SK-N-SH (cell line): ENCODE measurements at regions not wholly inside any gene's neighbourhood (a gene's known extent, or its start where the extent isn't known, plus 50 kb on each side); places are given as distances from the start of the nearest gene placed in this dataset.

Source experiments
- EP300 ChIP-seq, 2 experiments: IDR thresholded peaks; 2 replicates each; pipeline versions ENCODE4 v1.4.0 to v1.6.1; 2012; ENCODE audit warnings: borderline replicate concordance in 1 of 2, low read depth in 1 of 2, low read length in 1 of 2
- FOXJ3 ChIP-seq: sonication (generic); formaldehyde crosslinking; IDR thresholded peaks from 2 replicates; pipeline ENCODE4 v1.5.1; 2020; ENCODE audit warnings: mild to moderate bottlenecking, missing genetic modification reagents
- JUND ChIP-seq: IDR thresholded peaks from 2 replicates; pipeline ENCODE4 v1.4.0; 2012
- NRF1 ChIP-seq: IDR thresholded peaks from 2 replicates; pipeline ENCODE4 v1.6.1; 2012; ENCODE audit warnings: low read depth, mild to moderate bottlenecking, low read length
- TEAD4 ChIP-seq: IDR thresholded peaks from 2 replicates; pipeline ENCODE4 v1.4.0; 2012; ENCODE audit warnings: mild to moderate bottlenecking, borderline replicate concordance; ENCODE audit not compliant: insufficient read depth
- YY1 ChIP-seq: IDR thresholded peaks from 2 replicates; pipeline ENCODE4 v1.4.0; 2012; ENCODE audit warnings: low read depth, mild to moderate bottlenecking
- TF ChIP-seq, protein P1 (sequence below): fragments of 200-600 bp; sonication (generic); IDR thresholded peaks from 2 replicates; pipeline ENCODE4 v1.6.1; 2017; ENCODE audit warnings: antibody characterized with exemption, mild to moderate bottlenecking, moderate library complexity
- TF ChIP-seq, protein P2 (sequence below): fragments of 150-350 bp; IDR thresholded peaks from 2 replicates; pipeline ENCODE4 v1.6.1; 2017; ENCODE audit warnings: antibody characterized with exemption, low read length, low read depth, borderline replicate concordance

DNA sequence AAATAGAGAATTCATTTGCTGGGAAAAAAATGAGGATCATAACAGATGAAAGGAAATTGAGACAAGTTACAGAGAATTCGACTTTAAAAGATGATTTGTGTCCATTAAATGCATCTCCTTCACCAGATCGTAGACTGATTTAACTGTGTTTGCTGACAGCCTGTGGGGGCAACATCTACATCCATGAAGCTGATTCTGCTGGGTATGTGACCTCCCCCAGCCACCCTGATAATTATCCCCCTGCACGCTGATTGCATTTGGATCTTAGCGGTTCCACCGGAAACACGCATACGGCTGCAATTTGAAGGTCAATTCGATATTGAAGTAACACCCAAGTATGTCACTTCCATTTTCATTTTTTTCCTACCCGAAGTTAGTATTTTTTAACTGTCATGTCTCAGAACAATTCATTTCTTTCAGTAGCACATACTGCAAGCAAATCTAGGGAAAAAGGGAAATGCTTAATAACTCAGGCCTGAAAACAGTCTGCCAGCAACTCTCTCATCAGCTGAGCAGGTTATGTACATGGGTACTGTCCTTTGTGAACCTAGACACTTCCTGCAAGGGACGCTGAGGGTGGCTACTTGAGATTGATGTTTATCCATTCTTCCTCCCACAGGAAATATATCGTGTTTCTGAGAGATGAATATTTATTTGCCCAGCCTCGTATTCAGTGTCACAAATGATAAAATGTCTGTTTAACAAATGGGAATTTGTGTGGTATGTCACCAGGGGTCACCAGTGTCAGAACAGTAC lies 134.9 kb downstream of the ZNF22 start:
- TF ChIP-seq, protein P1, sequence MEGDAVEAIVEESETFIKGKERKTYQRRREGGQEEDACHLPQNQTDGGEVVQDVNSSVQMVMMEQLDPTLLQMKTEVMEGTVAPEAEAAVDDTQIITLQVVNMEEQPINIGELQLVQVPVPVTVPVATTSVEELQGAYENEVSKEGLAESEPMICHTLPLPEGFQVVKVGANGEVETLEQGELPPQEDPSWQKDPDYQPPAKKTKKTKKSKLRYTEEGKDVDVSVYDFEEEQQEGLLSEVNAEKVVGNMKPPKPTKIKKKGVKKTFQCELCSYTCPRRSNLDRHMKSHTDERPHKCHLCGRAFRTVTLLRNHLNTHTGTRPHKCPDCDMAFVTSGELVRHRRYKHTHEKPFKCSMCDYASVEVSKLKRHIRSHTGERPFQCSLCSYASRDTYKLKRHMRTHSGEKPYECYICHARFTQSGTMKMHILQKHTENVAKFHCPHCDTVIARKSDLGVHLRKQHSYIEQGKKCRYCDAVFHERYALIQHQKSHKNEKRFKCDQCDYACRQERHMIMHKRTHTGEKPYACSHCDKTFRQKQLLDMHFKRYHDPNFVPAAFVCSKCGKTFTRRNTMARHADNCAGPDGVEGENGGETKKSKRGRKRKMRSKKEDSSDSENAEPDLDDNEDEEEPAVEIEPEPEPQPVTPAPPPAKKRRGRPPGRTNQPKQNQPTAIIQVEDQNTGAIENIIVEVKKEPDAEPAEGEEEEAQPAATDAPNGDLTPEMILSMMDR: no peak
- no peak for TF ChIP-seq JUND
- no peak for TF ChIP-seq YY1
- no peak for TF ChIP-seq NRF1
- no peak for TF ChIP-seq TEAD4
- TF ChIP-seq, protein P2, sequence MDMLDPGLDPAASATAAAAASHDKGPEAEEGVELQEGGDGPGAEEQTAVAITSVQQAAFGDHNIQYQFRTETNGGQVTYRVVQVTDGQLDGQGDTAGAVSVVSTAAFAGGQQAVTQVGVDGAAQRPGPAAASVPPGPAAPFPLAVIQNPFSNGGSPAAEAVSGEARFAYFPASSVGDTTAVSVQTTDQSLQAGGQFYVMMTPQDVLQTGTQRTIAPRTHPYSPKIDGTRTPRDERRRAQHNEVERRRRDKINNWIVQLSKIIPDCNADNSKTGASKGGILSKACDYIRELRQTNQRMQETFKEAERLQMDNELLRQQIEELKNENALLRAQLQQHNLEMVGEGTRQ: no peak
- no peak for TF ChIP-seq EP300 (IDR thresholded peaks at IDR 0.05; ENCODE audit: borderline replicate concordance in 1 of 2, low read depth in 1 of 2, low read length in 1 of 2)
- no peak for TF ChIP-seq FOXJ3 (CRISPR knock-in tag)
